Trophoblast cell (in vitro differentiated cells and primary cell): ENCODE measurements at regions not wholly inside any gene's neighbourhood (a gene's known extent, or its start where the extent isn't known, plus 50 kb on each side); places are given as distances from the start of the nearest gene placed in this dataset.

ENCODE experiments used
- DNase-seq, 2 donors: peaks; one replicate each; pipeline ENCODE4 v3.0.0-alpha.2; 2016
- H2AFZ ChIP-seq: 2 replicates; pipeline ENCODE4 v1.6.1; 2013; ENCODE audit warnings: low read length, moderate library complexity, mild to moderate bottlenecking; ENCODE audit not compliant: insufficient read depth, poor library complexity
- H2AK5ac ChIP-seq: 2 replicates; pipeline ENCODE4 v1.6.1; 2013; ENCODE audit warnings: mild to moderate bottlenecking, low read length
- H2BK120ac ChIP-seq: 2 replicates; pipeline ENCODE4 v1.6.1; 2013; ENCODE audit warnings: low read length, mild to moderate bottlenecking, moderate library complexity; ENCODE audit not compliant: insufficient read depth, poor library complexity
- H2BK12ac ChIP-seq: 2 replicates; pipeline ENCODE4 v1.6.1; 2013; ENCODE audit warnings: mild to moderate bottlenecking, low read length, moderate library complexity
- H2BK5ac ChIP-seq: 2 replicates; pipeline ENCODE4 v1.6.1; 2013; ENCODE audit warnings: low read length, low read depth, moderate library complexity, mild to moderate bottlenecking; ENCODE audit not compliant: poor library complexity
- H3K14ac ChIP-seq: 2 replicates; pipeline ENCODE4 v1.6.1; 2013; ENCODE audit warnings: mild to moderate bottlenecking, low read length
- H3K18ac ChIP-seq: 2 replicates; pipeline ENCODE4 v1.6.1; 2013; ENCODE audit warnings: mild to moderate bottlenecking, low read length
- H3K23ac ChIP-seq: 2 replicates; pipeline ENCODE4 v1.6.1; 2013; ENCODE audit warnings: low read length
- H3K27ac ChIP-seq: 2 replicates; pipeline ENCODE4 v1.5.1; 2013; ENCODE audit warnings: low read depth, mild to moderate bottlenecking, inconsistent platforms, low read length, moderate library complexity
- H3K27me3 ChIP-seq: 2 replicates; pipeline ENCODE4 v1.6.1; 2013; ENCODE audit warnings: inconsistent platforms, mild to moderate bottlenecking, low read length, moderate library complexity; ENCODE audit not compliant: insufficient read depth
- H3K36me3 ChIP-seq, 2 experiments: 1 replicate in 1 of 2; 2 replicates in 1 of 2; pipeline ENCODE4 v1.6.1; 2013; ENCODE audit warnings: low read length in 2 of 2, mild to moderate bottlenecking in 2 of 2, moderate library complexity in 1 of 2; ENCODE audit not compliant: insufficient read depth in 2 of 2, control insufficient read depth in 1 of 2
- H3K4ac ChIP-seq: 2 replicates; pipeline ENCODE4 v1.6.1; 2013; ENCODE audit warnings: low read depth, mild to moderate bottlenecking, low read length, moderate library complexity
- H3K4me1 ChIP-seq, 2 experiments: 1 replicate in 1 of 2; 2 replicates in 1 of 2; pipeline ENCODE4 v1.6.1; 2013; ENCODE audit warnings: low read length in 2 of 2, mild to moderate bottlenecking in 2 of 2, moderate library complexity in 1 of 2; ENCODE audit not compliant: insufficient read depth in 2 of 2, control insufficient read depth in 1 of 2
- H3K4me2 ChIP-seq: 2 replicates; pipeline ENCODE4 v1.6.1; 2013; ENCODE audit warnings: inconsistent platforms, mild to moderate bottlenecking, low read length, moderate library complexity
- H3K4me3 ChIP-seq: 2 replicates; pipeline ENCODE4 v1.5.1; 2013; ENCODE audit warnings: mild to moderate bottlenecking, low read depth, low read length, inconsistent platforms
- H3K79me1 ChIP-seq: one replicate; pipeline ENCODE4 v1.6.1; 2013; ENCODE audit warnings: low read length
- H3K79me2 ChIP-seq: 2 replicates; pipeline ENCODE4 v1.6.1; 2013; ENCODE audit warnings: low read length, mild to moderate bottlenecking; ENCODE audit not compliant: control insufficient read depth, insufficient read depth, poor library complexity
- H3K9ac ChIP-seq: 2 replicates; pipeline ENCODE4 v1.6.1; 2013; ENCODE audit warnings: mild to moderate bottlenecking, low read length
- H3K9me3 ChIP-seq: 2 replicates; pipeline ENCODE4 v1.6.1; 2013; ENCODE audit warnings: low read depth, mild to moderate bottlenecking, control low read depth, inconsistent platforms, low read length; ENCODE audit not compliant: insufficient read depth
- H4K12ac ChIP-seq: 2 replicates; pipeline ENCODE4 v1.6.1; 2013; ENCODE audit warnings: low read depth, mild to moderate bottlenecking, low read length, moderate library complexity
- H4K8ac ChIP-seq: 2 replicates; pipeline ENCODE4 v1.6.1; 2013; ENCODE audit warnings: low read depth, mild to moderate bottlenecking, low read length, moderate library complexity
- H4K91ac ChIP-seq: one replicate; pipeline ENCODE4 v1.6.1; 2013; ENCODE audit warnings: low read depth, mild to moderate bottlenecking, low read length, moderate library complexity
- WGBS: extraction: QIAGEN DNeasy Blood & Tissue Kit; methylation state at CpG from one replicate; pipeline ENCODE4 v1.1.7; 2013; ENCODE audit warnings: missing lambda C conversion rate; ENCODE audit not compliant: insufficient read length, insufficient coverage; ENCODE audit errors: extremely low coverage; 5-methylcytosine and 5-hydroxymethylcytosine counted together

DNA sequence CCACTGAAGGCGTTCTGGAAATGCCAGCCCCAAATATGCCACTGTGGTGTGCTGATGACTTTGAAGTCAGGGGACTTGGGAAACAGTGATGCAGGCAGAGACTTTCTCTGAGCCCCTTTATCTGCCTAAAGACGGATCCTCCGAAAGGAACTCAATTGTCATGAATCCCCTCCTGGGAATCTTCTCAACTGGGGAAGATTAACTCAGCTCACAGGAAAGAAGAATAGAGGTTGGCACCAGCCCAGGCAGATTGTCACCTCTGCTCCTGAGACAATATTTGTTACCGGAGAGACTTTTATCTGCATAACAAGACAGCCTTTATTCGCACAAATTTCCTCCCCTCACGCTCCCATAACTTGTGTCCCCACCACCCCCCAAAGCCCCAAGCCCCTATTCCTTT lies 414.4 kb downstream of the FUT8 start:
- Histone ChIP-seq H2BK120ac (no peak overlapping the region), H3K9ac (no peak overlapping the region)

DNA sequence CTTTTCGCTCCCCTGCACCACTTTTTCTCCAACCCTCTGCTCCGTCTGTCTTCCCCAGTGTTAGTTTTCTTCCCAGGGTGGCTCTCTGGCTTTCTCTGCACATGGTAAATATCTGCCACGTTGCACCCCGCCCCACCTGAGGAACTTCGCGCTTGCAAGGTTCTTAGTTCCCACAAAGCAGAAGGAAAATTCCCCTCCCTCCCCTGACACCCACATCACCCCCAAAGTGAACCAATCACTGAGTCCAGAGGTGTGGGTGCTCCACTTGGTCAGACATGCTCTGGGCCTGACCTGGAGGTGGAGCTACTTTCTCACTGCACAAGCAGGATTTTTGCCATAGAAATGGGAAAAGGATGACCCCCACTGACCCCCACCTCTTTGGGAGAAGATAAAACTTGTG lies 415.0 kb downstream of the FUT8 start:
- DNase-seq = no peak
- Histone ChIP-seq H4K12ac (no peak overlapping the region), H2AK5ac (no peak overlapping the region), H2AFZ (no peak overlapping the region), H4K8ac (no peak overlapping the region), H3K18ac (no peak overlapping the region), H3K14ac (no peak overlapping the region), H3K4ac (no peak overlapping the region), H3K79me2 (no peaks in the 10 kb centered on the region), H3K9me3 (no peaks in the 10 kb centered on the region), H3K27me3 (no peaks in the 10 kb centered on the region), H2BK12ac (no peak overlapping the region), H3K9ac (no peak overlapping the region), H3K27ac (no peak overlapping the region), H3K4me1 (no peaks in the 10 kb centered on the region), H4K91ac (no peak overlapping the region), H2BK5ac (no peak overlapping the region), H3K36me3 (no peaks in the 10 kb centered on the region), H3K4me3 (no peak overlapping the region), H2BK120ac (no peak overlapping the region), H3K4me2 (no peak overlapping the region), H3K79me1 (no peaks in the 10 kb centered on the region), H3K23ac (no peak overlapping the region)
- WGBS = no CpG with 5 or more reads among the region's 6 CpGs

More for the DNA sequence above, 414.4 kb downstream of the FUT8 start:
- Histone ChIP-seq H3K4ac (no peak overlapping the region), H3K79me2 (no peaks in the 10 kb centered on the region), H2AFZ (no peak overlapping the region), H3K4me1 (no peaks in the 10 kb centered on the region), H2BK5ac (no peak overlapping the region), H2BK12ac (no peak overlapping the region), H3K36me3 (no peaks in the 10 kb centered on the region), H2AK5ac (no peak overlapping the region), H3K4me2 (no peak overlapping the region), H4K8ac (no peak overlapping the region), H3K9me3 (no peaks in the 10 kb centered on the region), H4K91ac (no peak overlapping the region), H3K14ac (no peak overlapping the region), H3K4me3 (no peak overlapping the region), H3K18ac (no peak overlapping the region), H3K27me3 (no peaks in the 10 kb centered on the region), H3K23ac (no peak overlapping the region), H3K79me1 (no peaks in the 10 kb centered on the region), H3K27ac (no peak overlapping the region), H4K12ac (no peak overlapping the region)
- no peak for DNase-seq
- WGBS = 100% methylated on average over 2 of the region's 6 CpGs

GRCh38 chr14:65828396-65828795 lies 415.9 kb downstream of the FUT8 start:
- H2BK5ac ChIP-seq = no peak overlapping the region
- no peaks in the 10 kb centered on the region for H3K79me1 ChIP-seq
- H3K18ac ChIP-seq = no peak overlapping the region
- H4K12ac ChIP-seq = no peak overlapping the region
- no peak overlapping the region for H2AFZ ChIP-seq
- no peak overlapping the region for H3K23ac ChIP-seq
- H3K4me1 ChIP-seq = peaks cover 2 to 4% of the 10 kb centered on the region in 2 experiments
- no peak overlapping the region for H2BK12ac ChIP-seq
- no peaks in the 10 kb centered on the region for H3K27me3 ChIP-seq
- no peak overlapping the region for H3K9ac ChIP-seq
- no peak overlapping the region for H3K14ac ChIP-seq
- no peak overlapping the region for H3K4me2 ChIP-seq
- H3K79me2 ChIP-seq = no peaks in the 10 kb centered on the region
- WGBS = no CpG with 5 or more reads among the region's 4 CpGs
- DNase-seq = no peak
- no peaks in the 10 kb centered on the region for H3K9me3 ChIP-seq
- no peak overlapping the region for H4K8ac ChIP-seq
- H3K36me3 ChIP-seq = no peaks in the 10 kb centered on the region
- H3K27ac ChIP-seq = no peak overlapping the region
- H3K4me3 ChIP-seq = no peak overlapping the region
- no peak overlapping the region for H4K91ac ChIP-seq
- no peak overlapping the region for H2BK120ac ChIP-seq
- no peak overlapping the region for H3K4ac ChIP-seq
- H2AK5ac ChIP-seq = no peak overlapping the region

DNA sequence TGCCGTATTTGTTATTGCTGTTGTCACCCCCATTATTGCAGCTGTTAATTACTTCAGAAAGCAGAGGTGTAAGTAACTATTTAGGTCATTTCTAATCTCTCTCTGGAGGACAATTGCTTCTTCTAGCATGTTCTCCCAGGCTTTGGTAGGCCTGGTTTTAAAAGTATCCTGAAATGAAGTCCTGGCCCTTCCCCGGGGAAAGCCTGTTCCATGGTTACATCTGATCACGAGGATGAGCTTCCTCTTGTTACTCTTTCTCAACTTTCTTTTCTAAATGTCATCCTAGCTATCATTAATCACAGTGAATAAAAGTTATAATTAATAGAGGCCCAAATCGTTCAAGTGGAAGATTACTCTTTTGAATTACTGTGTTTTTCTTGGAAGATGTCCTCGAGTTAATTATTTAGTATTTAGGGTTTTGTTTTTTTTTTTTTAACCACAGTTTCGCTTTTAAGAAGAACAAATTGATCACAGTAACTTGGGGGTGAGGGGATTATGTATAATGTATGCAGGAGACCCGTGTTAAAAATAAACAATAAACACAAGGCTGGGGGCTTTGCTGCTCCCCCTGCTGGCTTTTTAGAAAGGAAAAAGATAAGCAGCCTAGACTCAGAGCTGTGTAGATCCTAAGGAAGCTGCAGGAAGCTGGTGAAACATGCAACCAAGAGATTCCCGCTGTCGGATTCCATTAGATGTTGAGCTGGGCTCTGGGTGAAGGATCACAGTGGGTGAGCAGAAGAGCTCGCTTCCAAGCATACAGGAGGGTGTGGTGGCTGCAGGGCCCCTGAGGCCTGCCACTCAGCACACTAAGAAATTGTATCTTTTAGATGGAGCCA lies 420.1 kb downstream of the FUT8 start:
- Histone ChIP-seq H3K23ac (no peak overlapping the region), H3K27me3 (no peaks in the 10 kb centered on the region), H3K4me2 (no peak overlapping the region), H2AFZ (peak overlapping the region; percentile 1), H3K27ac (no peak overlapping the region), H3K18ac (no peak overlapping the region), H3K4me3 (no peak overlapping the region), H3K9ac (no peak overlapping the region), H4K12ac (no peak overlapping the region), H2AK5ac (no peak overlapping the region), H3K79me2 (no peaks in the 10 kb centered on the region), H3K4ac (no peak overlapping the region), H3K9me3 (no peaks in the 10 kb centered on the region), H2BK5ac (no peak overlapping the region), H3K79me1 (no peaks in the 10 kb centered on the region), H3K4me1 (peaks cover 2 to 8% of the 10 kb centered on the region in 2 experiments), H3K14ac (no peak overlapping the region), H2BK12ac (no peak overlapping the region), H3K36me3 (no peaks in the 10 kb centered on the region), H2BK120ac (no peak overlapping the region), H4K8ac (no peak overlapping the region), H4K91ac (no peak overlapping the region)
- DNase-seq = peak in 1 of 2 donors; percentile 33
- no CpG with 5 or more reads among the region's 10 CpGs for WGBS
